WTC11 (cell line): ENCODE measurements at regions not wholly inside any gene's neighbourhood (a gene's known extent, or its start where the extent isn't known, plus 50 kb on each side); places are given as distances from the start of the nearest gene placed in this dataset.

Experiments used
- CTCF ChIP-seq: fragments of 200-600 bp; IDR thresholded peaks from 2 replicates; pipeline ENCODE4 v1.8.0; 2022; ENCODE audit warnings: antibody characterized with exemption
- E2F4 ChIP-seq: sonication (generic); formaldehyde crosslinking; IDR thresholded peaks from 2 replicates; pipeline ENCODE4 v1.8.1; 2022; ENCODE audit warnings: low read depth, mild to moderate bottlenecking, moderate library complexity, missing genetic modification reagents, borderline replicate concordance
- JUN ChIP-seq: sonication (generic); formaldehyde crosslinking; IDR thresholded peaks from 2 replicates; pipeline ENCODE4 v1.8.0; 2023; ENCODE audit warnings: mild to moderate bottlenecking, missing genetic modification reagents
- KAT7 ChIP-seq: sonication (generic); formaldehyde crosslinking; IDR thresholded peaks from 2 replicates; pipeline ENCODE4 v1.8.1; 2023; ENCODE audit warnings: missing genetic modification reagents, mild to moderate bottlenecking, borderline replicate concordance
- TP53 ChIP-seq: sonication (generic); formaldehyde crosslinking; IDR thresholded peaks from 2 replicates; pipeline ENCODE4 v1.8.1; 2023; ENCODE audit warnings: mild to moderate bottlenecking, missing genetic modification reagents
- ZNF121 ChIP-seq: sonication (generic); formaldehyde crosslinking; IDR thresholded peaks from 2 replicates; pipeline ENCODE4 v1.8.0; 2023; ENCODE audit warnings: missing genetic modification reagents
- ZNF263 ChIP-seq: sonication (generic); formaldehyde crosslinking; IDR thresholded peaks from 2 replicates; pipeline ENCODE4 v1.8.1; 2022; ENCODE audit warnings: low read depth, mild to moderate bottlenecking, moderate library complexity, missing genetic modification reagents
- ZNF423 ChIP-seq: fragments of 250-450 bp; sonication (Bioruptor Pico); IDR thresholded peaks from 2 replicates; pipeline ENCODE4 v2.1.2; 2022; ENCODE audit warnings: mild to moderate bottlenecking, moderate library complexity
- ZNF512 ChIP-seq: sonication (generic); formaldehyde crosslinking; IDR thresholded peaks from 2 replicates; pipeline ENCODE4 v1.8.1; 2022; ENCODE audit warnings: missing genetic modification reagents, borderline replicate concordance

- TF ChIP-seq CTCF = no peak
- no peak for TF ChIP-seq ZNF512 (CRISPR knock-in tag)
- TF ChIP-seq ZNF263 (CRISPR knock-in tag) = no peak
- TF ChIP-seq ZNF423 (CRISPR knock-in tag) = no peak
- no peak for TF ChIP-seq JUN
- TF ChIP-seq KAT7 = no peak
- no peak for TF ChIP-seq TP53 (CRISPR knock-in tag)
- TF ChIP-seq E2F4 = no peak
- no peak for TF ChIP-seq ZNF121
Observed at GRCh38 chr16:60419859-60420258, 1616.4 kb downstream of the CDH8 start.
